GM19324 (cell line): ENCODE measurements at regions not wholly inside any gene's neighbourhood (a gene's known extent, or its start where the extent isn't known, plus 50 kb on each side); places are given as distances from the start of the nearest gene placed in this dataset.
"Not testable (repeated sequence)": the region's sequence is repeated elsewhere in the genome, so short reads cannot be mapped to it uniquely, and the experiment has no call there.

Source experiments
- ATAC-seq: cut with Tn5 transposase; IDR thresholded peaks from one replicate; pipeline ENCODE4 v1.9.1; 2021; ENCODE audit warnings: mild to moderate bottlenecking, moderate library complexity; ENCODE audit not compliant: unreplicated experiment, low FRiP score

DNA sequence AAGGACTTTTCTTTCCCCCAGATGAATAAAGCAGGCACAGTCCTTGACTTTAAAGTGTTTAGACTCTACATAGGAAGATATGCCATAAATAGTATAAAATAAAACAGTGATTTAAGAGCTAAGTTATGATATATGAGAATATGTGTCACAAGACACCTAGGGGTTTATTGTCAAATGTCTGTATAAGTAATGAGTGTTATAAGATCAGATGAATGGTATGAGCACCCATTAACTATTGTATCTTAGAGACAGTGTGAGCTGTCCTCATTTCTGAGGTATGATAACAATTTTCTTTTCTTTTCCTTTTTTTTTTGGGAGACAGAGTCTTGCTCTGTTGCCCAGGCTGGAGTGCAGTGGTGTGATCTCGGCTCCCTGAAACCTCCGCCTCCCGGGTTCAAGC is 365.3 kb downstream of the RND3 start:
- no peak for ATAC-seq

DNA sequence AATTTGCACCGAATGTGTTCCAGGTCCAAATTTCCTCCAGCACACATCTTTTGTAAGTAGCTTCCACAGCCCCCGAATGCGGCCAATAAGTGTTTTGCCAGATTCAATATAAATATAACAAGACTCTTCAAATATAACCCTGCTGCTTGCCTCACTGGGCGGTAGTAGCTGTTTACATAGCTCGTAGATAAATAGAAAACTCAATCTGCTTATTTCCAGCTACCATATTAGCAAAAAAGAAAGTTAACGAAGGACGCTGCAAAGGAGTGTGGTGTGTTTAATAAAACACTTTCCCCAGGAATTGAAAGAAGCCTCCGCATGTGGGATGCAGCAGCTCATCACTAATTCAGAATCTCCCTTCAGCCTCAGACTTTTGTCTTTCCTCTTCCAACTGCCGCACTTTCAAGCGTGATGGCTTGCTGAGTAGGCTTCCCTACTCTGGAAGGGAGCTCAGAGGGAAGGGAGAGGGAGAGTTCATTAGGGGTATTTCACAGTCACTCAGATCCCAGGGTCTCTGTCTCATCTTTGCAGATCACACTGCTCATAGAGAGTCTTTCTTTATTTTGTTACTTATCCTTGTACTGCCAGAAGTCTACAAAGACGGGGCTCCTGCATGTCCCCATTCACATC is 367.0 kb downstream of the RND3 start:
- no peak for ATAC-seq

DNA sequence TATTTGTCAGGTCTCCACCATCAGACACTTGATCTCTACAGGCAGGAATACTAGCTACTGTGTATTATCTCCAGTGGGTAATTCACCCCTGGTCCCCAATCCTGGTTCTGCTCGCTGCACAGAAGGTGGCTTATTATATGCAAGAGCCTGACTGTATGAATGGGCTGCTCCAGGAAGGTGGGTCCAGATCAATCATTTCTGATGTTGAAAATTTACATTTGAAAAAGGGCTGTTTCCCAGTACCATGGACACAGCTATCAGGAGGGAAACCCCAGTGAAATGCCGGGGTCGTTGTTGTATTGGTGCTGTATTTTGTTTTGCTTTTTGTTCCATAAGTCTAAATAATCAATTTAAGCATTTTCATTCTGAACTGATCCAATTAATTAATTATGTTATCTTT is 367.6 kb downstream of the RND3 start:
- ATAC-seq, result no peak

DNA sequence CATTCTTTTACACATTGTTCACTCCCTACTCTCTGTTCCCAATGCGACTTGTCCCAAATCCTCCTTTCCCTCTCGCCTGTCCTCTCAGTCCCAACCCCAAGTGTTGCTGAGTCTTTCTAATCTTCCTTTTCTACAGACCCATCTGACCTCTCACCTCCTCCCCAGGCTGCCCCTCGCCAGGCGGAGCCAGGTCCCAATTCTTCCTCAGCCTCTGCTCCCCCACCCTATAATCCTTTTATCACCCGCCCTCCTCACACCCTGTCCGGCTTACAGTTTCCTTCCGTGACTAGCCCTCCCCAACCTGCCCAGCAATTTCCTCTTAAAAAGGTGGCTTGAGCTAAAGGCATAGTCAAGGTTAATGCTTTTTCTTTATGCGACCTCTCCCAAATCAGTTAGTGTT is 373.4 kb downstream of the RND3 start:
- ATAC-seq, result not testable (repeated sequence)

DNA sequence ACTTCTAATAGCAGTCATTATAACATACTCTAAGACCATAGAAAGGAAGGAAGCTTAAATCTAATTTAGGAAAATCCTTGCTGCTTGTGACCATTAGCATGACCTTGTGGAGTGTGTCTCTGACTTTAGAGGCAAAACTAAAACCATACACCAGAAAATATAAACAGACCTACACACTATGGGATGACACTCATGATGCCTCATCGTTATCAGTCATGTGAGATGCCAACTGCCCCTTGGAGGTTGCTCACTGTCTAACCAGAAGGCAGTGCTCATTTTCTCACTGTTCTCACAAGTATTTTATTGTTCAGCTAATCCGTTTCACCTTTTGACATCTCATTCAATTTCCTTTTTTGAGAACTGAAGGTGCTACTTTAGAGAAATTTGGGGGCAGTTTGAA is 376.9 kb downstream of the RND3 start:
- no peak for ATAC-seq

DNA sequence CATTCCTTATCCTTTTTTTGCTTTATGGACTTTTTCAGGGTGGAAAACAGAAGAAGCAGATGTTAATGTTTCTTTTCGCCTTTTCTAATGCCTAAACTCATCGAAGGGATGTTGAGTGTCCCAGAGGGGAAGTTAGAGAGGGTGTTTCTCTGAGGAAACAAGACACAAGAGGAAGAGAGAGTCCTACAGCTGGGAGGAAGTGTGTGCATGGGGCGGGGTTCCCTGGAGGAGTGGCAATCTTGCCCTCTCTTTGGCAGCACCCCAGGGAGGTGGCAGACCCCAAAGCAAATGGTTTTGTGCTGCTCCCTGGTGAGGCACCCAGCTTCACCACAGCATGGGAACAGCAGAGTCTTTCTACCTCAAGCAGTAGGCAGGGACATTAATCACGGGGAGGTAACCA is 377.6 kb downstream of the RND3 start:
- no peak for ATAC-seq

DNA sequence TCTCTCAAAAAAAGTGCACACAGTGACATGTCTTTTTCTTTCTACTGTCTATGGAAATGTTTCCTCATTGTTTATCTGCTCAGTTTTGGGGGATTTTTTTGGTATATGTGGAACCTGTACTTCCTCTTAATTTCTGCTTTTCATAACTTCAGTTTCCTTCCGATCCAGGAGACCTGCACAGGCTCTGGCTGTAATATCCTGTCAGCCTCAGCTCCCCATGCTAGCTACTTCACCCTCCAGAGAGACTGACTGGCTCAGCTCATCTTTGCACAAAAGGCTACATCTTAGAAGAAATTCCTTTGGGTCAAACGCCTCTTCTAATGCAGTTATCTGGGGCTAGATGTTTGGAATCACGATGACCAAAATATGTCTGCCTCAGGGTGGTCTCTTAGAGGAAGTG is 378.4 kb downstream of the RND3 start:
- no peak for ATAC-seq

DNA sequence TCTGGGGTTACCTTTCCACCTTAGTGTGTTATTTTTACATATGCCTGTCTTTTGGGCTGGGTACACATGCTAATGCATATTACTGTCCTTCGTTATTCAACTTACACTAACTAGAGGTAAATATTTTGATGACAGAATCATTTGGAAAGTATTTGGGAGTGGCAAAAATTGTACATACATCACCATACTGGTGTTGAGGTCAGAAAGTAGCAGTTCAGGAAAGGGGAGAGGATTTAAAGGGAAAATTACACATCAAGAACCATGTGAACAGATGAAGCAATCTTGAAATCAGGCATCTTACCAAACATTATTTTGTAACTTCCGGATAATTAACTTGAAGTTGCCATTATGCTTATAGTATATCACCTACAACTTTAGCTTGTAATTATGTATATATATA is 379.7 kb downstream of the RND3 start:
- ATAC-seq, result no peak

DNA sequence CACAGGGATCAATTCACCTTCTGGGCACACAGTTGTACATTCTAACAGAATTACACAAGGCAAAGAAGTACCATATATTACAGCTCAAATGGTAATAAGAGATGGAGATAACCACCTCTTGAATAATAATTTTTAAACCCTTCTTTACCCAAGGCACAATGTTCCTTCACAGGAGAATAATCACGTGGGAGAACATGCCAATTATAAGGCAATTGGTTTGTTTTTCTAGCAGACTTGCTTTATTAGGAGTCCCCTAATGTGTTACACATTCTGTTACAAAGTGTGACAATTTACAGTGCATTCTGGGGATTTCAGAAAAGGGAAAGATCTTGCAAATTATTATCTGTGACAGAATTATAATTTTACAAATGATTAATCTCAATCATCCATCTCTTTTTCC is 380.3 kb downstream of the RND3 start:
- ATAC-seq, result no peak

DNA sequence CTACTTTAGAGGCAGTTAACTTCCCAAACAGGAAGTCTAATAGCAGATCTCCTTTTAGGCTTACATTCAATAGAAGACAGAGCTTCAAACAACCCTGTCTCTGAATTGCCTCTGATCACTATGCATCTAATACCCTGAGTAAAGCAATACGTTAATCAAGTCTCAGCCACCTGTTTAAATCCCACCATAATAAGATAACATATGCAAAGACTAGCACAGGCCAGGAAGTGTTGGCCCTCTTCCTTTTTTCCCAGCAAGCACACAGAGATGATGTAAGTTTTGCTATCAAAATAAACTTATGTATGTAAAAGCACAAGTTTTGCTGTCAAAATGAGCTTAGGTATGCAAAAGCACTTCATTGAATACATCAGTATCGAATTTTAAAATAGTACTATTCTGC is 385.5 kb downstream of the RND3 start:
- no peak for ATAC-seq

DNA sequence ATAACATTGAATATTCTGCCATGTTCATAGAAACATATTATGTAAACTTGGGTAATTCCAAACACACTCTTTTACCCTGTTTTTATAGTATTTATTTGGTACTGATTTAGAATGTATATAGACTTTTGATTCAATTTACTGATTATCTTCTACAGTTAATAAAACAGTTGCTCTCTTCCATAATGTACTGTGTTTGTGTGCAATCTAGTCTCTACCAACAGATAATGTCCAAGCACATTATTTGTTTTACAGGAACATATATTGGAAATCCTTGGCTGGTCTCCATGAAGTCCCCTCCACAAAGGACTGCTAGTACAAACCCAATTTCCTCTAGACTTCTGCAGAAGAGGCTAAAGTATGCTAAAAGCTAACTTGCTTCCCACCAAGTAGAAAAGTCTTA is 386.6 kb downstream of the RND3 start:
- ATAC-seq, result no peak

DNA sequence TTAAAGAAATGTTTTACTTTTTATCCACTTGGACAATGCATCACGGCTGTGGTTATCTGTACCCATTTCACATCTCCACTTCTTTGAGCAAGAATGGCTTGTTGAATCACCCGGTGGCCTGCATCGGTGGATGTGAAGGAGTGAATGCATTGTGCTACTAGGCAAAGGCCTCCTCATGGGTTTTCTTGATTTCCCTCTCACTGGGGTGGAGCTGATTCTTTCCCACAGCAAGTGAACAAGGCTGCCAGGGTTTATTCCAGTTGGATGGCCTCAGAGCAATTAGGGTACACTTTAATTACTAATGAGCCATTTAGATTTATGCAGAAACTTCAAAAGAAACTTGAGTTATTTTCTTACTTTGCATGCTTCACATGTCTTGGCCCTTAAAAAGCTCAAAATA is 387.1 kb downstream of the RND3 start:
- no peak for ATAC-seq

DNA sequence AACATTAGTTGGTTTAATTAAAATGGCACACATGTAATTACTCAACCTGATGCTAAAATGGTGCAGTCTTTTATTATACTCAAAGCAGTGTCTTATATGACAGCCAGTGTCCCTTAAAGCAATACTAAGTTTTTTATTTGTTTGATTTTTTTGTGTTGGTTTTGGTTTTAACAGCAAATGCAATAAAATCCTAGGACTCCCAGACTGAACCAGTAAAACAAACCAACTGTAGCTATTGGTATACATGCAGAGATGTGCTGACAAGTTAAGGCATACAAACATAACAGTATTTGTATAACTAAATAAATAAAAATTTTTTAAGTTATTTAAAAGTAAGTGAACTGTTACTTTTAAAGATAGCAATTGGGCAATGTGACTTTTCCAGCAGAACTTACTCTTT is 387.7 kb downstream of the RND3 start:
- ATAC-seq, result no peak

DNA sequence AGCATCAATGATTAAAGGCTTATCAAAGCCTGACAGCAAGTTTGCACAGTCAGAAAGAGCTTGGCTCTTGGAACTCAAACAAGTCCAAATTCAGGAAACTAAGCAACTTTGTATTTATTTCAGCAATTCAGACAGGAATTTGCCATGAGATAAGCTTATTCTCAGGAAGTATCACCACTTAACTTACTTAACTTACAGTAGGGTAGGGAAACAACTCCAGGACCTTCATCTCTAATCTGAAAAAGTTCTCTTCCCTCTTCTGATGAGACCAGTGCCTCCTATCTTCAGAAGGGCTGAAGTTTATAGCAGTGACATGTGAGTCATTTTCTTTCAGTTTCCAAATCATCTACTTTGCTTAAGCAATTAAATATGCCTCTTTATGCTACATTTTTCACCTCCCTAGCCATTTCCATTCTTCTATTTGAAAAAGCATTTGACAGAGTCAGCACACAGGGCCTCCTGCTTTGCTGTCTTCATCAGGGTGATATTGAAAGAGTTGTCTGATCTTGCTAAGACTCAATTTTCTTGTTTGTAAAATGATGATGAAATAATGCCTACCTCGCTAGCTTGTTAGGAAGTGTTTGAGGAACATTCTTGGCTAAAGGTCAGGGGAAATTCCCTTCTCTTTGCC is 389.5 kb downstream of the RND3 start:
- ATAC-seq, result no peak

DNA sequence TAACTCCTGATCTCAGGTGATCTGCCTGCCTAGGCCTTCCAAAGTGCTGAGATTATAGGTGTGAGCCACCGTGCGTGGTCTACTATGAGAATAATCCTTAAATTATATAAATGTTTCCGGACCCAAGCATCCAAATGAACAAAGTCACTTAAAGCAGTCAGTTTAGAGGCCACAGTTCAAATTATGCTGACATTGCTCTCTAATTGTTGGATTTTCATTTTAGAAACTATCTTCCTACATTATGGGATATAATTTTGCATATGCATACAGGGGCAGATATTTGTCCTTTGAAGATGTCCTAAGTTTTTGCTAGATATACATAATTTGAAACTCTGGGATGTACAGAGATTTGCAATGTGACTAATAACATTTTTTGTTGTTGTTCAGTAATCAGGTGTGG is 390.1 kb downstream of the RND3 start:
- ATAC-seq, result no peak

DNA sequence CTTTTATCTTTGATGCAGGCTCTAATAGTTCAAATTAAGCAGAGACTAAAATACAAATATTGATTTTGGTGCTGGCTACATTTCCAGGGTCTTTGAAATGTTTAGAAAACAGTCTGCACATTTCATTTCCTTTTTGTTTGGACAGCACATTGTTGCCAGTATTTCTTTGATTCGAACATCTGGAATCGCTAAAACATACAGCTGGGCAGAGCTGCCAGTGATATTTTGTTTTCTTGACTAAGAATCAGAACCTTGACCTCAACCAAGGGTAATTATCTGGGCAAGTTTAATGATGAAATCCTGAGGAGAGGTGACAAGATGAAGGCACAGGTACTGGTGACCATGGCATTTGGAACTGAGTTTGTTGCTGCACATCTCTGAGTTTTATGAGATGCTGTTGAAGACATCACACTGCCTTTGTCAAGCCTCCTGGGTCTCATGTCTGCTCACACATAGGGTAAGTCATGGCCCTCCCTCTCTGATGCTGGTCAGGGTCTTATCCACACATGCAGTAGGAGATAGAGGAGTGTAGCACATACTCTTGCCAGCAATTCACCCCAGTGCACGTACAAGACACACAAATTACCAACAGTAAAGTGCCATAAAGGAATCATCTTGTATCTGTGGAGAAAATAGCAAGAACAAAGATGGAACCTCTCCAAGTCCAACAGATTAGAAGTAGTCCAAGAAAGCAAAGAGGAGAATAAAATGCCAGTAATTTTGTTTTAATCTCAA is 391.9 kb downstream of the RND3 start:
- ATAC-seq, result no peak

DNA sequence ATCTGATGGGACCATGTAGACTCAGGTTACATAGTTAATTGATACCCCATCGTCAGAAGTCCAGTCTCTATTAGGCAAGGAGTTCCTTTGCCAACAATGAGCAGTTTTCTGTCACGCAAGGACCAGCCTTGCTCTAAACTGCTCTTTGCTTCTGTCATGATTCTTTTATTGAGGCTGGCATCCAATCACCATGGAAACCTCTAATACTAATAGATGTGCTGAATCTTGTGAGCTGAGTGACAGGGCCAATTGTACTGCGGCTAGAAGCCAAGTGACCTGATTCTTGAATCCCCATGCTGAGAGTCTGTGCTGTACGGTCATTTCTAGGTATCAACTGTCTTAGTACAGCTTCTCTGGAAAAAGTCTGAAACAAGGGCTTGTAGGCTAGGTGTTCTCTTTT is 395.6 kb downstream of the RND3 start:
- no peak for ATAC-seq

DNA sequence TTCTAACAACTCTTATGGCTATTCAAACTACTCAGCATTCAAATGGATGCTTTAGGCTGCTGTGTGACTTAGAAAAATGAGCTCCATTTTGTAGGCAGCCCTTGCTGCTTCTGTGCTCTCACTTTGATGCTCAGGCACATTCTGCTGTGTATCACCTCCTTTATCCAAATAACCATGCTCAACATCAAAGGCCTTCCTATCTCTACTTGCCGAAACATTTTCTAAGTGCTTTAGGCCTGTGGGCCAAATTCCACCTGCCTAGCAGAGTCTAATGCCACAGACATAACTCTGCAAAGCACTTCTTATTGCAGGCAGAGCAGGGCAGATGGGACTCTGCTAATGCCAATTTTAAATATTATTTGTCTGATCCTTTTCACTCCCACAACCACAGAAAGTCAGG is 397.4 kb downstream of the RND3 start:
- ATAC-seq, result no peak

DNA sequence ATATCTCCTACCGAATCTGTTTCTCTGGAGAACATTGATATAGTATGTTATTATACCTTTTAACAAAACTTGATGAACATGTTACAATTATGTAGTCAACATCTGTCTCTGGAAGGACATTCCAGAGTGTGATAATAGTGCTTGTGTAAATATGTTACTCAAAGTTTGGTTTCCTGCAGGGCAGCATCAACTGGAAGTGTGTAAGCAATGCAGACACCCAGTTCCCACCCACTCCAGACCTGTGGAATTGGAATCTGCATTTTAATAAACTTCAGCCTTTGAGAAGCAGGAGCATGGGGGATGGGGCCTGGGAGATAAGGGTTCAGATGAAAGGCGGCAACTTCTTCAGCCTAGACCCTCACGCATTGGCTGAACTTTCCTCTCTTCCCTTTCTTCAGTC is 398.9 kb downstream of the RND3 start:
- ATAC-seq, result no peak

DNA sequence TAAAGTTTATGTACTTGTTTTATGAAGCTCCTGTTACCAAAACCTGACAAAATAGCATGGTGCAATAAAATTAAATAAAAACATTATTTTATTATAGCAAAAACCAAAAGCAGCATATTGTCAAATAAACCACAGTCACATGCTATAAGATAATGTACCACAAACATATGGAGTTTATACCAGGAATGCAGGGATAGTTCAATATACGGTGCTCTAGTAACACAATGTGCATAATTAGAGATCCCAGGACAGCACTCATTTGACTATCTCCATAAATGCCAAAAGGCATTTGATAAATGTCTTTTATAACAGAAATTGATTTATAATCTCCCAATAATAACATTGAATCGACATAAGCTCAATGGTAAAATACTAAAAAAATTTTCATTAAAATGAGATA is 402.0 kb downstream of the RND3 start:
- ATAC-seq, result no peak

DNA sequence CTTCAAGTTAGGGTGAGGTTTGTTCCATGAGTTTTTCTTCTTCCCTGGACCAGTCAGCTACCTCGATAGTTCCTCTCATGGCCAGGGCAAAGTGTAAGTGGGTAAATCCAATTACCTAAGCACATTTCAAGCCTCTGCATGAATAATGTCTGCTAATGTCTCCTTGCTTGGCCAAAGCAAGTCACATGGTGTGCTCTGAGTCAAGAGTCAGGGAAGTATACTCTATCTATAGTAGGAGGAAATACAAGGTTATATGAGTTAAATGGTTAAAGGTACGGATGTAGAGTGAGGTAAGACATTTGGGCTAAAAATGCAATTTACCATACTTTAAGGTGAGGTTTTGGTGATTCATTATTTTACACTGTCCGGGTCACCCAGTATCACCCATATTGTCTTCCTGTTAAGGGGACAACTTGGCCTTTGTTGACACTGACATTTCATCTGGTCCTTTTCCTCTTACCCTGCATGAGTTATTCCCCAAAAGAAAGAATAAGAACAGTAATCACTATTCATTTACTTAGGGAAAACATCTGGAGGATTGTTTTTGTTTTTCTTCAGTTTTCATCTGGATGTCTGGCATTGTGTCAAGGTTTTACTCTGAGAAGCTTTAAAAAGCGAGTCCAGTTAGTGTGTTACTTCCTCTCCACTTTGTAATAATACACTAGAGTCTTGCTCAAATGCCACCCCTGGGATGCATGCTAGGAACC is 405.5 kb downstream of the RND3 start:
- no peak for ATAC-seq

DNA sequence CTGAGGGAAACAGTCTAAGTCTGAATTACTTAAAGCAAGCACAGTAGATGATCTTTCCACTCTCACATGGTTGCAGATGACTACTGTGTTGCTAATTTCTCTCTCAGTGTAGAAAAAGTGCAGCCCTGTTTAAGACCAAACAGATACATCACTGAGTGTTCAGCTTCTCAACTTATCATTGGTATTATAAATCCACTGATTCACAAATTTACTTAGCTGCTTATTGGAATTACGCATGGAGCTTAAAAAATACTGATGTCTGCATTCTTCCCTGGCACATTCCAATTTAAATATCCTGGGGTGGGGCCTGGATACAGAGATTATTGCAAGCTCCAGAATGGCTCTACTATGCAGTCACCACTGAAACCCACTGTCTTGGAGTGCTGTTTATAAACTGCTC is 411.2 kb downstream of the RND3 start:
- no peak for ATAC-seq
